ENCODE measurements at regions not wholly inside any gene's neighbourhood (a gene's known extent, or its start where the extent isn't known, plus 50 kb on each side); places are given as distances from the start of the nearest gene placed in this dataset.
A peak's percentile ranks its signal among the peaks of the same experiment; 100 is the strongest.

GRCh38 chr9:86707932-86708510, 239.3 kb downstream of the GAS1 start:
- H3K27ac ChIP-seq (ENCODE audit: low read length): no peak overlapping the region
- WGBS (ENCODE audit: insufficient coverage): 95% methylated on average over 3 of the region's 4 CpGs
- no peaks in the 10 kb centered on the region for H3K9me3 ChIP-seq (replicated peaks; ENCODE audit: control insufficient read depth, low read depth, low read length)
- H3K4me1 ChIP-seq (ENCODE audit: control insufficient read depth, insufficient read depth, low read length): peaks cover 9% of the 10 kb centered on the region
- no peaks in the 10 kb centered on the region for H3K36me3 ChIP-seq (ENCODE audit: control insufficient read depth, insufficient read depth, low read length)
- DNase-seq: no peak
- no peaks in the 10 kb centered on the region for H3K27me3 ChIP-seq (ENCODE audit: control insufficient read depth, insufficient read depth, low read length)
- H3K4me3 ChIP-seq (ENCODE audit: low read length): no peak overlapping the region

DNA sequence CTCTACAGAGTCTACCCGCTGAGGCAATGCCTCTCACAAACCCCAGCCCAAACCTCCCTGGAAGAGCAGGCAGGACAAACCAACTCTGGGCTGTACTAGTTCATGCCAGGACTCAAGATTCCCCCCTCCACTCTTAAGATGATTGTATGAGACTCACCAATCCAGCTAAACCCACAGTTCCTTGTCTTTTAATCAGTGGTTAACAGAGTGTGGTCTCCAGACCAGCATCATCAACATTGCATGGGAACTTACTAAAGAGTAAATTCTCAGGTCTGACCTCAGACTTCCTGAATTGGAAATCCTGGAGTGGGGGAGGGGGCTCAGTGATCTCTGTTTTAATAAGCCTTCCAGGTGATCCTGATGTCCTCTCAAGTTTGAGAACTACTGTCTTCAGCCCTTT, 240.9 kb downstream of the GAS1 start:
- no CpG with 5 or more reads among the region's 1 CpG for WGBS (ENCODE audit: insufficient coverage)
- peaks cover 13% of the 10 kb centered on the region for H3K4me1 ChIP-seq (ENCODE audit: control insufficient read depth, insufficient read depth, low read length)
- no peak for DNase-seq

DNA sequence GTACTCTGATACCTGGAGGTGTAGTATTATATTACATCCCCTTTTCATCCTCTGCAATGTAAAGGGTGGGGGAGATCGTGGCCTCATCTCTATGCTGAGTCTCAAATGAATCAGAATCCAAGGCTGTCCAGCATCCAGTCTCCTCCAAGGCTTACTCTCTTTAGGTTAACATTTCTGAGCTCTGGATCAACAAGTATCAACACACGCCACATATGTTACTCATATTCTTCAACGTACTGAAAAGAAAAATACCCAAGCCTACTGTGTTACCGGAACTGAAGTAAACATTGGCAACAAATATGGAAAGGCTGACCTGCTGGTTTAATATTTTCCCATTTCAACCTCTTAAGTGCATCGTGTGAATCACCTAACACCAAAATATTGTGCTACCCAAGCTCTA, 241.8 kb downstream of the GAS1 start:
- Histone ChIP-seq H3K36me3 (ENCODE audit: control insufficient read depth, insufficient read depth, low read length) (no peaks in the 10 kb centered on the region), H3K9me3 (replicated peaks; ENCODE audit: control insufficient read depth, low read depth, low read length) (no peaks in the 10 kb centered on the region), H3K27ac (ENCODE audit: low read length) (peak overlapping the region; percentile 33), H3K4me1 (ENCODE audit: control insufficient read depth, insufficient read depth, low read length) (peaks cover 22% of the 10 kb centered on the region), H3K4me3 (ENCODE audit: low read length) (no peak overlapping the region), H3K27me3 (ENCODE audit: control insufficient read depth, insufficient read depth, low read length) (no peaks in the 10 kb centered on the region)
- peak; percentile 91 for DNase-seq
- WGBS (ENCODE audit: insufficient coverage): 44% methylated on average over 3 of the region's 5 CpGs

More for the DNA sequence above, 240.9 kb downstream of the GAS1 start:
- Histone ChIP-seq H3K9me3 (replicated peaks; ENCODE audit: control insufficient read depth, low read depth, low read length) (no peaks in the 10 kb centered on the region), H3K4me3 (ENCODE audit: low read length) (no peak overlapping the region), H3K27ac (ENCODE audit: low read length) (no peak overlapping the region), H3K36me3 (ENCODE audit: control insufficient read depth, insufficient read depth, low read length) (no peaks in the 10 kb centered on the region), H3K27me3 (ENCODE audit: control insufficient read depth, insufficient read depth, low read length) (no peaks in the 10 kb centered on the region)

GRCh38 chr9:86703346-86703745, 244.0 kb downstream of the GAS1 start:
- Histone ChIP-seq H3K9me3 (replicated peaks; ENCODE audit: control insufficient read depth, low read depth, low read length) (no peaks in the 10 kb centered on the region), H3K36me3 (ENCODE audit: control insufficient read depth, insufficient read depth, low read length) (no peaks in the 10 kb centered on the region), H3K27me3 (ENCODE audit: control insufficient read depth, insufficient read depth, low read length) (no peaks in the 10 kb centered on the region), H3K4me1 (ENCODE audit: control insufficient read depth, insufficient read depth, low read length) (peaks cover 15% of the 10 kb centered on the region), H3K4me3 (ENCODE audit: low read length) (no peak overlapping the region), H3K27ac (ENCODE audit: low read length) (no peak overlapping the region)
- DNase-seq: no peak
- no CpG with 5 or more reads among the region's 6 CpGs for WGBS (ENCODE audit: insufficient coverage)

- Histone ChIP-seq H3K27me3 (ENCODE audit: control insufficient read depth, insufficient read depth, low read length) (no peaks in the 10 kb centered on the region), H3K9me3 (replicated peaks; ENCODE audit: control insufficient read depth, low read depth, low read length) (no peaks in the 10 kb centered on the region), H3K4me3 (ENCODE audit: low read length) (no peak overlapping the region), H3K36me3 (ENCODE audit: control insufficient read depth, insufficient read depth, low read length) (no peaks in the 10 kb centered on the region), H3K27ac (ENCODE audit: low read length) (peak overlapping the region; percentile 85), H3K4me1 (ENCODE audit: control insufficient read depth, insufficient read depth, low read length) (peaks cover 15% of the 10 kb centered on the region)
- 13% methylated on average over 4 of the region's 8 CpGs for WGBS (ENCODE audit: insufficient coverage)
- DNase-seq: peak; percentile 96
Measured at GRCh38 chr9:86700629-86701028, 246.7 kb downstream of the GAS1 start.

- Histone ChIP-seq H3K4me1 (ENCODE audit: control insufficient read depth, insufficient read depth, low read length) (peaks cover 15% of the 10 kb centered on the region), H3K27ac (ENCODE audit: low read length) (no peak overlapping the region), H3K27me3 (ENCODE audit: control insufficient read depth, insufficient read depth, low read length) (no peaks in the 10 kb centered on the region), H3K4me3 (ENCODE audit: low read length) (no peak overlapping the region), H3K36me3 (ENCODE audit: control insufficient read depth, insufficient read depth, low read length) (no peaks in the 10 kb centered on the region), H3K9me3 (replicated peaks; ENCODE audit: control insufficient read depth, low read depth, low read length) (no peaks in the 10 kb centered on the region)
- no peak for DNase-seq
- WGBS (ENCODE audit: insufficient coverage): 100% methylated on average over 1 of the region's 4 CpGs
Measured at GRCh38 chr9:86697999-86698398, 249.3 kb downstream of the GAS1 start.

DNA sequence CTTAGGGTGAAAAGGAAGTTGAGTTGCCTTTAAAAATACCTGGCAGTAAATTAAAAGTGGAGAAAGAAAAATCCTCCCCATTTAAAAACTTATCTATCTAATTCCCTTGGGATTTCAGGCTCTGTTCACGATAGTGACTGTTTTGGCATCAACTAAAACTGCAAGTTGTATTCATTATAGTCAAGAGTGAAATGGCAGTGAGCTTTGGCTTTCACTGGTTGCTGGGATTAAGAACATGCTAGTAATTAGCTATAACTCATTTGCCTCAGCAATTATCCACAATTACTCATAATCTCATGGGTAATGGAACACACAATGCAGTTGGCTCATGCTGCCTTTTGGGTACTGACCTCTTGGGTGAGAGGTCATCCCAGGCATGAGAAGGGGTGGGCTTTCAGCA, 250.1 kb downstream of the GAS1 start:
- no peaks in the 10 kb centered on the region for H3K9me3 ChIP-seq (replicated peaks; ENCODE audit: control insufficient read depth, low read depth, low read length)
- H3K36me3 ChIP-seq (ENCODE audit: control insufficient read depth, insufficient read depth, low read length): no peaks in the 10 kb centered on the region
- no peak for DNase-seq
- no peak overlapping the region for H3K4me3 ChIP-seq (ENCODE audit: low read length)
- no CpG with 5 or more reads among the region's 1 CpG for WGBS (ENCODE audit: insufficient coverage)
- H3K27ac ChIP-seq (ENCODE audit: low read length): no peak overlapping the region
- peaks cover 15% of the 10 kb centered on the region for H3K4me1 ChIP-seq (ENCODE audit: control insufficient read depth, insufficient read depth, low read length)
- no peaks in the 10 kb centered on the region for H3K27me3 ChIP-seq (ENCODE audit: control insufficient read depth, insufficient read depth, low read length)

GRCh38 chr9:86695910-86696424, 251.3 kb downstream of the GAS1 start:
- no CpG with 5 or more reads among the region's 3 CpGs for WGBS (ENCODE audit: insufficient coverage)
- DNase-seq: peak; percentile 54
- no peak overlapping the region for H3K27ac ChIP-seq (ENCODE audit: low read length)

DNA sequence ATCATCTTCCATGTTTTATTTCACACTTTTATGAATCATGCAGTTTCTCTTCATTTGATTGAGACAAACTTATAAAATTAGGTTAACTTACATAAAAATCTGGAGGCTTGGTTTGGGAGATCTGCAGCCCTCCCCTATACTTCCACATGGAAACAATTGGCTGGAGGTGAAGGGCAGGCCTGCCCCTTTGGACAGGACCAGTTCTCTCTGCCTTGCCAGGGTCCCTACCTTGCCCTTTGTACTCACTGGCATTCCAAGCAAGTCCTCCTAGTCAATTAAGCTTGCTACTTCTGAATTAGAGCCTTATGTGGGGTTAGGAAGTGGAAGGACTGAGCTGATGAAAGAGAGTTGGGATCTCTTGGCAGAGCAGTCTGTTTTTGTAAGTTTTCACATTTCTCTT, 257.3 kb downstream of the GAS1 start:
- Histone ChIP-seq H3K9me3 (replicated peaks; ENCODE audit: control insufficient read depth, low read depth, low read length) (no peaks in the 10 kb centered on the region), H3K36me3 (ENCODE audit: control insufficient read depth, insufficient read depth, low read length) (no peaks in the 10 kb centered on the region), H3K4me1 (ENCODE audit: control insufficient read depth, insufficient read depth, low read length) (no peaks in the 10 kb centered on the region), H3K27me3 (ENCODE audit: control insufficient read depth, insufficient read depth, low read length) (no peaks in the 10 kb centered on the region), H3K27ac (ENCODE audit: low read length) (no peak overlapping the region), H3K4me3 (ENCODE audit: low read length) (no peak overlapping the region)
- DNase-seq: no peak

More at GRCh38 chr9:86695910-86696424, 251.3 kb downstream of the GAS1 start:
- Histone ChIP-seq H3K4me3 (ENCODE audit: low read length) (no peak overlapping the region), H3K27me3 (ENCODE audit: control insufficient read depth, insufficient read depth, low read length) (no peaks in the 10 kb centered on the region), H3K9me3 (replicated peaks; ENCODE audit: control insufficient read depth, low read depth, low read length) (no peaks in the 10 kb centered on the region), H3K4me1 (ENCODE audit: control insufficient read depth, insufficient read depth, low read length) (peaks cover 7% of the 10 kb centered on the region), H3K36me3 (ENCODE audit: control insufficient read depth, insufficient read depth, low read length) (no peaks in the 10 kb centered on the region)

DNA sequence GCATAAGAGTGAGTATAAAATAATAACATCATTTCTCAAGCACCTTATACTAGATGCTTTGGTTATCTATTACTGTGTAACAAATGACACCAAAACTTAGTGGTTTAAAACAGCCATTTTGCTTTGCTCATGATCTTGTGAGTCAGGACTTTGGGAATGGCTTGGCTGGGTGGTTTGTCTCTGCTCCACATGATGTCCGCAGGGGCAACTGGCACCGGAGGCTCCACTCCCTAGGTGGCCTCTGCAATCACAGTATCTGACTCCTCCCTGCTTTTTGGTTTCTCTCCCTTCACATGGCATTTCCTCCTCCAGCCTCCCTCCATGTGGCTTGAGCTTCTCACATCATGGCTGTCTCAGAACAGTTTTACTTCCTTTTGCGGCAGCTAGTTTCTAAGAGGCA, 259.5 kb downstream of the GAS1 start:
- H3K27ac ChIP-seq (ENCODE audit: low read length): no peak overlapping the region
- no peaks in the 10 kb centered on the region for H3K36me3 ChIP-seq (ENCODE audit: control insufficient read depth, insufficient read depth, low read length)
- no peaks in the 10 kb centered on the region for H3K4me1 ChIP-seq (ENCODE audit: control insufficient read depth, insufficient read depth, low read length)
- 70% methylated on average over 3 of the region's 3 CpGs for WGBS (ENCODE audit: insufficient coverage)
- H3K9me3 ChIP-seq (replicated peaks; ENCODE audit: control insufficient read depth, low read depth, low read length): no peaks in the 10 kb centered on the region
- H3K4me3 ChIP-seq (ENCODE audit: low read length): no peak overlapping the region
- DNase-seq: no peak
- H3K27me3 ChIP-seq (ENCODE audit: control insufficient read depth, insufficient read depth, low read length): no peaks in the 10 kb centered on the region

DNA sequence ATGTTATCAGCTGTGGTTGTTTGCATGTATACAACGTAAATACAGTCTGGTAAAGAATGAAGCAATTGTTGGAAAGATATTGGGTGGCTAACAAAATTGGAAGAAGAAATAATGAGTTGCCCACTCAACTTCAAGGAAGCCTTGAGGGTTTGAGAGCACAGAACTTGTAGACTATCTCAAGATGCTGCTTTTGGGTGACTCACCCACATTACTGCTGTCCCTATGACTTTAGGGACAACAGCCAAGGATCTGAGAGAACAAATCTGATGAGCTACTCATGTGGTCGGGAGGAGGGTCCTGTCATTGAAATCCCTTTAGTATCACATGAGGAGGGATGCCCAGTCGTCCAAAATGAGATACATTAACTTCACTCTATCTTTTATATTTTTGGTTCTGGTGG, 261.8 kb downstream of the GAS1 start:
- H3K27ac ChIP-seq (ENCODE audit: low read length): no peak overlapping the region
- DNase-seq: no peak
- no peaks in the 10 kb centered on the region for H3K27me3 ChIP-seq (ENCODE audit: control insufficient read depth, insufficient read depth, low read length)
- H3K9me3 ChIP-seq (replicated peaks; ENCODE audit: control insufficient read depth, low read depth, low read length): no peaks in the 10 kb centered on the region
- no peaks in the 10 kb centered on the region for H3K36me3 ChIP-seq (ENCODE audit: control insufficient read depth, insufficient read depth, low read length)
- no peaks in the 10 kb centered on the region for H3K4me1 ChIP-seq (ENCODE audit: control insufficient read depth, insufficient read depth, low read length)
- H3K4me3 ChIP-seq (ENCODE audit: low read length): no peak overlapping the region
- 88% methylated on average over 1 of the region's 3 CpGs for WGBS (ENCODE audit: insufficient coverage)
